B cell (primary cell): ENCODE measurements at regions not wholly inside any gene's neighbourhood (a gene's known extent, or its start where the extent isn't known, plus 50 kb on each side); places are given as distances from the start of the nearest gene placed in this dataset.

Experiments used
- CTCF ChIP-seq: fragments of 200-600 bp; IDR thresholded peaks from one replicate; pipeline ENCODE4 v1.8.0; 2022; ENCODE audit warnings: antibody characterized with exemption, mild to moderate bottlenecking
- EZH2 ChIP-seq: IDR thresholded peaks from 2 replicates; pipeline ENCODE4 v1.6.1; 2012; ENCODE audit warnings: borderline replicate concordance, low read depth, mild to moderate bottlenecking, moderate library complexity, low read length; ENCODE audit not compliant: insufficient read depth, poor library complexity, severe bottlenecking

GRCh38 chr21:18917622-18918021, 514.0 kb upstream of the TMPRSS15 start:
- TF ChIP-seq EZH2 (no peak), CTCF (no peak)
